Tibial artery (tissue), 4 donors: ENCODE measurements at regions not wholly inside any gene's neighbourhood (a gene's known extent, or its start where the extent isn't known, plus 50 kb on each side); places are given as distances from the start of the nearest gene placed in this dataset.

Experiments used
- DNase-seq, 2 donors: peaks; one replicate each; pipeline ENCODE4 v3.0.0-alpha.2; 2019
- H3K27ac ChIP-seq, 2 donors: fragments of 200-600 bp; sonication (generic) in 1 of 2; 1 replicate in 1 of 2; 2 replicates in 1 of 2; pipeline ENCODE4 v1.5.1; 2018 to 2019; ENCODE audit warnings: mild to moderate bottlenecking in 1 of 2
- H3K27me3 ChIP-seq, 2 donors: fragments of 200-600 bp; sonication (generic) in 1 of 2; one replicate each; pipeline versions ENCODE4 v1.5.1 to v1.6.0; 2016 to 2019
- H3K36me3 ChIP-seq, 3 donors: fragments of 200-600 bp; sonication (generic) in 2 of 3; one replicate each; pipeline ENCODE4 v1.5.1; 2016 to 2019; ENCODE audit warnings: mild to moderate bottlenecking in 2 of 3
- H3K4me1 ChIP-seq, 4 donors: fragments of 200-600 bp; sonication (generic) in 2 of 4; 1 replicate in 3 of 4; 2 replicates in 1 of 4; pipeline ENCODE4 v1.5.1; 2016 to 2019
- H3K4me3 ChIP-seq, 2 donors: fragments of 200-600 bp; sonication (generic) in 1 of 2; 1 replicate in 1 of 2; 2 replicates in 1 of 2; pipeline ENCODE4 v1.5.1; 2018 to 2019; ENCODE audit warnings: mild to moderate bottlenecking in 2 of 2
- H3K9me3 ChIP-seq, 3 donors: fragments of 200-600 bp; sonication (generic) in 1 of 3; one replicate each; pipeline ENCODE4 v1.5.1; 2016 to 2019
- CTCF ChIP-seq, 2 experiments: fragments of 200-600 bp in 1 of 2; fragments of 450-650 bp in 1 of 2; IDR thresholded peaks; one replicate each; pipeline ENCODE4 v1.5.1; 2017 to 2019; ENCODE audit warnings: antibody characterized with exemption in 2 of 2, mild to moderate bottlenecking in 1 of 2, moderate library complexity in 1 of 2
- intact Hi-C: fragments of 100-400 bp; cut with DNase I; formaldehyde crosslinking; loops from one replicate; pipeline ENCODE4 v1.15.0; 2023; ENCODE audit warnings: low total_unique reads

- H3K36me3 ChIP-seq: no peaks in the 10 kb centered on the region
- H3K27ac ChIP-seq: no peak overlapping the region
- TF ChIP-seq CTCF (IDR thresholded peaks at IDR 0.05): no peak
- H3K9me3 ChIP-seq: no peaks in the 10 kb centered on the region
- H3K27me3 ChIP-seq: no peaks in the 10 kb centered on the region
- DNase-seq: no peak
- H3K4me3 ChIP-seq: no peak overlapping the region
- no peaks in the 10 kb centered on the region for H3K4me1 ChIP-seq
- intact Hi-C loops: no loop called here
Measured at GRCh38 chr6:165906736-165907135, 243.7 kb upstream of the PDE10A start.

GRCh38 chr6:165905744-165906143, 242.7 kb upstream of the PDE10A start:
- no peaks in the 10 kb centered on the region for H3K36me3 ChIP-seq
- intact Hi-C loops: no loop called here
- TF ChIP-seq CTCF (IDR thresholded peaks at IDR 0.05): no peak
- no peaks in the 10 kb centered on the region for H3K27me3 ChIP-seq
- DNase-seq: no peak
- no peaks in the 10 kb centered on the region for H3K9me3 ChIP-seq
- no peaks in the 10 kb centered on the region for H3K4me1 ChIP-seq
- H3K27ac ChIP-seq: no peak overlapping the region
- H3K4me3 ChIP-seq: no peak overlapping the region

- TF ChIP-seq CTCF (IDR thresholded peaks at IDR 0.05): no peak
- H3K4me3 ChIP-seq: no peak overlapping the region
- intact Hi-C loops: no loop called here
- DNase-seq: no peak
- H3K27me3 ChIP-seq: no peaks in the 10 kb centered on the region
- H3K4me1 ChIP-seq: no peaks in the 10 kb centered on the region
- H3K36me3 ChIP-seq: no peaks in the 10 kb centered on the region
- H3K27ac ChIP-seq: no peak overlapping the region
- H3K9me3 ChIP-seq: no peaks in the 10 kb centered on the region
Measured at GRCh38 chr6:165900970-165901369, 237.9 kb upstream of the PDE10A start.

- no peak for DNase-seq
- no peak for TF ChIP-seq CTCF (IDR thresholded peaks at IDR 0.05)
- H3K36me3 ChIP-seq: no peaks in the 10 kb centered on the region
- intact Hi-C loops: no loop called here
- H3K4me1 ChIP-seq: no peaks in the 10 kb centered on the region
- no peak overlapping the region for H3K4me3 ChIP-seq
- H3K9me3 ChIP-seq: no peaks in the 10 kb centered on the region
- H3K27ac ChIP-seq: no peak overlapping the region
- H3K27me3 ChIP-seq: peaks cover 0 to 2% of the 10 kb centered on the region in 2 donors
Measured at GRCh38 chr6:165899611-165900010, 236.6 kb upstream of the PDE10A start.

- TF ChIP-seq CTCF (IDR thresholded peaks at IDR 0.05): no peak
- Histone ChIP-seq H3K36me3 (no peaks in the 10 kb centered on the region), H3K27me3 (peaks cover 0 to 9% of the 10 kb centered on the region in 2 donors), H3K4me3 (no peak overlapping the region), H3K27ac (no peak overlapping the region), H3K4me1 (no peaks in the 10 kb centered on the region), H3K9me3 (no peaks in the 10 kb centered on the region)
- no peak for DNase-seq
- intact Hi-C loops: no loop called here
Measured at GRCh38 chr6:165895421-165896165, 232.6 kb upstream of the PDE10A start.
